Mesothelial cell of epicardium (in vitro differentiated cells): ENCODE measurements at regions not wholly inside any gene's neighbourhood (a gene's known extent, or its start where the extent isn't known, plus 50 kb on each side); places are given as distances from the start of the nearest gene placed in this dataset.

Source experiments
- DNase-seq, 2 experiments: peaks; one replicate each; pipeline ENCODE4 v3.0.0; 2021; ENCODE audit warnings: low spot score in 2 of 2; ENCODE audit not compliant: unreplicated experiment in 2 of 2
- H3K27ac Mint-ChIP-seq: 2 replicates; pipeline ENCODE4 v1.8.0; 2021; ENCODE audit warnings: mixed read lengths
- H3K27me3 Mint-ChIP-seq: 2 replicates; pipeline ENCODE4 v1.8.0; 2021; ENCODE audit warnings: low read depth, mixed read lengths
- H3K36me3 Mint-ChIP-seq: 2 replicates; pipeline ENCODE4 v1.8.0; 2021; ENCODE audit warnings: mixed read lengths
- H3K4me1 Mint-ChIP-seq: 2 replicates; pipeline ENCODE4 v1.8.0; 2021; ENCODE audit warnings: mixed read lengths
- H3K4me3 Mint-ChIP-seq: 2 replicates; pipeline ENCODE4 v1.8.0; 2021; ENCODE audit warnings: mild to moderate bottlenecking, moderate library complexity, mixed read lengths
- H3K9me3 Mint-ChIP-seq: 2 replicates; pipeline ENCODE4 v1.8.0; 2021; ENCODE audit warnings: mixed read lengths
- TF ChIP-seq, protein P1 (sequence below): fragments of 200-600 bp; sonication (generic); IDR thresholded peaks from one replicate; pipeline ENCODE4 v1.5.0; 2021; ENCODE audit warnings: antibody characterized with exemption; ENCODE audit not compliant: unreplicated experiment

DNA sequence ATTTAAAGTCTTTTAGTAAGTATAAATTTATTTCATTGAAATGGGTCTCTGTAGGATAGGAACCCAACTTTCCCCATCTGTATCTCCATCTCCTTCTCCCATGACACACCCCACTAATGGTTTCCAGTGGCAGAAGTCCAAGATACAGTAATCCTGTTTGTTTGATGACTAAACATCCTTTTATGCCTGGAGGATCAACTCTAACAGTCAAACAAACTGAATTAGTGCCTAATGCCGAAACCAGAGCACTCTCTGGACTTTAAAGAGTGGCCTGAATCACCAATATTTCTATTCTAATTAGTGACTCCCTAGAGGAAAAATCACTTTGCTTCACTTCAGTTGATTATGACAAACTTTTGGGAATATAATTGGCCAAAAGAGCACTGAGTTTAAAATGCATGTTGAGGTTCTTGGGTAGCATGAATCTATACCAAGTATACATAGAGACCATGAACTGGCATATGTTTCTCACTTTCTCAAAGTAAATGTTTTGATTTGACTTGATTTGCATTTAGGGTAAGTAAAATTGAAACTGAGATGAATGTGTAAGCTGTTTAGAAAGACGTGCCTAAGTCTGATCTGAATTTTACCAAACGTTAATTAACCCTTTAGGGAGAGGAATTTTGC lies 776.4 kb upstream of the NRSN1 start:
- H3K27ac Mint-ChIP-seq, result no peak overlapping the region
- no peak for DNase-seq
- H3K36me3 Mint-ChIP-seq, result peaks cover 10% of the 10 kb centered on the region
- no peak overlapping the region for H3K4me3 Mint-ChIP-seq
- TF ChIP-seq, protein P1, sequence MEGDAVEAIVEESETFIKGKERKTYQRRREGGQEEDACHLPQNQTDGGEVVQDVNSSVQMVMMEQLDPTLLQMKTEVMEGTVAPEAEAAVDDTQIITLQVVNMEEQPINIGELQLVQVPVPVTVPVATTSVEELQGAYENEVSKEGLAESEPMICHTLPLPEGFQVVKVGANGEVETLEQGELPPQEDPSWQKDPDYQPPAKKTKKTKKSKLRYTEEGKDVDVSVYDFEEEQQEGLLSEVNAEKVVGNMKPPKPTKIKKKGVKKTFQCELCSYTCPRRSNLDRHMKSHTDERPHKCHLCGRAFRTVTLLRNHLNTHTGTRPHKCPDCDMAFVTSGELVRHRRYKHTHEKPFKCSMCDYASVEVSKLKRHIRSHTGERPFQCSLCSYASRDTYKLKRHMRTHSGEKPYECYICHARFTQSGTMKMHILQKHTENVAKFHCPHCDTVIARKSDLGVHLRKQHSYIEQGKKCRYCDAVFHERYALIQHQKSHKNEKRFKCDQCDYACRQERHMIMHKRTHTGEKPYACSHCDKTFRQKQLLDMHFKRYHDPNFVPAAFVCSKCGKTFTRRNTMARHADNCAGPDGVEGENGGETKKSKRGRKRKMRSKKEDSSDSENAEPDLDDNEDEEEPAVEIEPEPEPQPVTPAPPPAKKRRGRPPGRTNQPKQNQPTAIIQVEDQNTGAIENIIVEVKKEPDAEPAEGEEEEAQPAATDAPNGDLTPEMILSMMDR, result no peak
- H3K9me3 Mint-ChIP-seq, result peaks cover 14% of the 10 kb centered on the region
- H3K4me1 Mint-ChIP-seq, result peaks cover 15% of the 10 kb centered on the region
- H3K27me3 Mint-ChIP-seq, result no peaks in the 10 kb centered on the region

DNA sequence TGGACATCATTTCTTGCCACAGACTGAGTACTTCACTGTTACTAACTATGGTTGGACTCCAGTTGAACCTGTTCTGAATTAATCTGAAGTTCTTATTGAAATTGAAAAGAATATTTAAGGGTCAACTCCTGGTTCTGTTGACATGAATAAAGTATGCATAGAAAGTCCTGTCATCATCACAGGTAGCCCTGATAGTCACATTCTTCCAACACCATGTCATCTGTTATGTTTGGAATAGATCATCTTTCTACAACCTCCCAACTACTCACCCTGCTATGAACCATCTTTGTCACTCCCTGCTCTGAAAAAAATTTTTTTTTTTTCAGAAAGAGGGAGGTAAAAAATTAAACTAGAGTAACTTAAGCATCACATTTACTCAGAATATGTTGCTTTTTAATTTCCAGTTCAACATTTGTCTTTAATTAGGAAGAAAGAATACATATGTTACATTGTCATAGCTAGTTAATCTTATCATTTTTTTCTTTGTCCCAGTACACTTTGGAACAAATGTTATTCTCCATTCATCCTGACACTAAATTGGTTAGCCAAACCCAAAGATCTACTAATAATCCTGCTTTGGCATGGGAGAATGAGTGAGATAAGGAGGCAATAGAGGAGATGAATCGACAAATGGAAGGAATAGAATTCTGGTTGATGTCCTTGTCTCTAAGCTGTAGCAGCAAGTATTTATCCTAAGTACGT lies 775.1 kb upstream of the NRSN1 start:
- H3K27me3 Mint-ChIP-seq, result no peaks in the 10 kb centered on the region
- H3K27ac Mint-ChIP-seq, result no peak overlapping the region
- H3K4me1 Mint-ChIP-seq, result peaks cover 15% of the 10 kb centered on the region
- H3K9me3 Mint-ChIP-seq, result peaks cover 14% of the 10 kb centered on the region
- peaks cover 10% of the 10 kb centered on the region for H3K36me3 Mint-ChIP-seq
- TF ChIP-seq, protein P1, result no peak
- H3K4me3 Mint-ChIP-seq, result no peak overlapping the region
- DNase-seq, result no peak

DNA sequence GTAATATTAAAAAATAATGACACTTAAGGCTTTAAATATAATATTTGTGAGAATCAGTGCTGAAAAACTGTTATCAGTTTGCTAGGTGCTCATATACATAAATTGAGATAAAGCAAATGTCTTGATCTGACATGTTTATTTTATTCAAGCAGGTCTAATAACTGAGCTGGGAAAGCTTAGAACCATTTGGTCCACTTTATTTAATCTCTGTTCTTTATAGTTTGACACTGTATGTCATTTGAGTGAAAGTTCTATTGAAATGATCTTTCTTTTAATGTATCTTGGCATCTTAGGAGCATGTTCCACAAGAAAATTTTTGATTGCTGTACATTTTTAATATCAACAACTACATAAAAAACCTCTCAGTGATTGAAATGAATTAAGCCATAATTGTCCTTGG lies 772.0 kb upstream of the NRSN1 start:
- H3K27me3 Mint-ChIP-seq, result no peaks in the 10 kb centered on the region
- peaks cover 12% of the 10 kb centered on the region for H3K36me3 Mint-ChIP-seq
- H3K9me3 Mint-ChIP-seq, result peaks cover 20% of the 10 kb centered on the region
- no peak for DNase-seq
- no peak overlapping the region for H3K4me3 Mint-ChIP-seq
- H3K4me1 Mint-ChIP-seq, result peaks cover 9% of the 10 kb centered on the region
- TF ChIP-seq, protein P1, result no peak
- no peak overlapping the region for H3K27ac Mint-ChIP-seq

DNA sequence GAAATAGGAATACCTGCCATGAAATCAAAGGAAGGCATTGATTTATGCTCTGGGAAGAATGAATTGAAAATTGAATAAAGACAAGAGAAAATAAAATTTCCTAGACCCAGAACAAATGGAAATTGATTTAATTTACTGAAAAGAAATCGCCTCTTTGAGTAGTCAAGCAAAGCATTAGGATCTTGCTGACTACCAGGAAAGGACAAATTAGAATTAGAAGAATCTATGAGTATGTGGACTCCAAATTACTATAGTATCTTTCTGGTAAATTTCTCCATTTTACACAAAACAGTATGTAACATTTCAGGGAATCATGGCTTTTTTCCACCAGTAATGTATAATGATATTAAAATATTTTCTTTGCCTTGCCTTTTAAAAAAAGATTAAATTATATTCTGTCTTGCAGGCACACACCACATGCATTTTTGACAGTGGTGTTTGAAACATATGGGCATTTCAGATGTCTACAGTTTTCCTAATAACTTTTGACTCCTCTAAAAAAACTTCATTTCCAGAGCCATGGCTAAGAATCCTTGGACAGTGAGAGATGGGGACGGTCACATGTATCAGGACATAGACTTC lies 768.7 kb upstream of the NRSN1 start:
- no peak for DNase-seq
- H3K4me3 Mint-ChIP-seq, result no peak overlapping the region
- peaks cover 20% of the 10 kb centered on the region for H3K9me3 Mint-ChIP-seq
- peaks cover 10% of the 10 kb centered on the region for H3K36me3 Mint-ChIP-seq
- peaks cover 3% of the 10 kb centered on the region for H3K4me1 Mint-ChIP-seq
- H3K27me3 Mint-ChIP-seq, result no peaks in the 10 kb centered on the region
- H3K27ac Mint-ChIP-seq, result no peak overlapping the region
- TF ChIP-seq, protein P1, result no peak

DNA sequence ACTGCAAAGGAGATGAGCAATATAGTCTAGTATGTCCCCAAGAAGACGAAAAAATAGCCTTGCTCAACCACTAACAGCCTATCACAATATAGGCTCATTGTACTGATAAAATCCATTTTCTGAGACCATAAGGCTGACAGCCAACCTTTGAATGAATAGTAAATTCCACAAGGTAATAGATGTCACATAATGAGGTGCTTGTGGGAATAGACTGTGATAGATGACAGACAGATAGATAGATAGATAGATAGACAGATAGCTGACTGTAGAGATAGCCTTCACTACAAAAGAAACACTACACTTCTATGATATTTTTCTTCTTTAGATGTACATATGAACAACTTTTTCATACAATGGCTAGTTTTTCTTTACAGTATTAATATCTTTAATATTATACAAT lies 760.3 kb upstream of the NRSN1 start:
- no peaks in the 10 kb centered on the region for H3K27me3 Mint-ChIP-seq

More for the DNA sequence above, 760.3 kb upstream of the NRSN1 start:
- Mint-ChIP-seq H3K4me3 (no peak overlapping the region), H3K4me1 (peaks cover 1% of the 10 kb centered on the region), H3K9me3 (peaks cover 27% of the 10 kb centered on the region), H3K27ac (no peak overlapping the region), H3K36me3 (peaks cover 3% of the 10 kb centered on the region)
- TF ChIP-seq, protein P1, result no peak
- no peak for DNase-seq
